ENCODE measurements at regions not wholly inside any gene's neighbourhood (a gene's known extent, or its start where the extent isn't known, plus 50 kb on each side); places are given as distances from the start of the nearest gene placed in this dataset.

DNA sequence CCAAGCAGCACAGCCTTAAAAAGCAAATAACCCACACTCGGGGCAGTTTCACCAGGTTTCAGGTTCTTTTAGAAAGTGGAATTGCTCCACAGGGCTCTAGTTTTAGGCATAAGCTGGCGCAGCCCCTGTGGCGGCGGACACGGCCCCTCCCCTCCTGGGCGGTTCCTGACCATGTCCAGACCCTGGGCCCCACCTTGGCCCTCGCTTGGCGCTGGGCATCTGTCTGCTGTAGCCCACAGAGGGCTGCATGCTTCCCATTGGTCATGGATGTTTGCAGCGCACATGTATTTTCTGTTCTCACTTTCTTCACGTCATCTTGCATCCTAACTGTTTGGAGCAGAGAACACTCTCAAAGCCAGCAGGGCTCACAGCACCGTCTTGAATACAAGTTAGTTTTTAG lies 244.3 kb downstream of the BRD1 start:
- Histone ChIP-seq H4K20me1 (ENCODE audit: insufficient read depth, low read length, poor library complexity, severe bottlenecking) (no peaks in the 10 kb centered on the region), H3K9me3 (ENCODE audit: insufficient read depth, low read depth, low read length) (peaks cover 5% of the 10 kb centered on the region; the same call in 1 of the 2 replicates), H3K4me1 (ENCODE audit: insufficient read depth, low read length, poor library complexity, severe bottlenecking) (no peaks in the 10 kb centered on the region), H3F3A (ENCODE audit: low read depth) (no peaks in the 10 kb centered on the region), H3K9me2 (replicated peaks; ENCODE audit: low read depth, low read length) (no peaks in the 10 kb centered on the region), H3K79me2 (ENCODE audit: insufficient read depth, low read length) (peaks cover 15% of the 10 kb centered on the region; the same call in 1 of the 2 replicates), H3K36me3 (ENCODE audit: insufficient read depth, low read length) (no peaks in the 10 kb centered on the region; the same call in 1 of the 2 replicates), H3K4me2 (ENCODE audit: low read depth, low read length, poor library complexity, severe bottlenecking) (no peak overlapping the region), H3K9ac (ENCODE audit: low read depth, low read length, poor library complexity, severe bottlenecking) (no peak overlapping the region), H3K4me3 (ENCODE audit: low read length, poor library complexity, severe bottlenecking) (no peak overlapping the region), H3K27me3 (ENCODE audit: insufficient read depth, low read length, poor library complexity, severe bottlenecking) (no peaks in the 10 kb centered on the region), H2AFZ (ENCODE audit: low read length) (no peak overlapping the region)
- TF ChIP-seq, protein P1, sequence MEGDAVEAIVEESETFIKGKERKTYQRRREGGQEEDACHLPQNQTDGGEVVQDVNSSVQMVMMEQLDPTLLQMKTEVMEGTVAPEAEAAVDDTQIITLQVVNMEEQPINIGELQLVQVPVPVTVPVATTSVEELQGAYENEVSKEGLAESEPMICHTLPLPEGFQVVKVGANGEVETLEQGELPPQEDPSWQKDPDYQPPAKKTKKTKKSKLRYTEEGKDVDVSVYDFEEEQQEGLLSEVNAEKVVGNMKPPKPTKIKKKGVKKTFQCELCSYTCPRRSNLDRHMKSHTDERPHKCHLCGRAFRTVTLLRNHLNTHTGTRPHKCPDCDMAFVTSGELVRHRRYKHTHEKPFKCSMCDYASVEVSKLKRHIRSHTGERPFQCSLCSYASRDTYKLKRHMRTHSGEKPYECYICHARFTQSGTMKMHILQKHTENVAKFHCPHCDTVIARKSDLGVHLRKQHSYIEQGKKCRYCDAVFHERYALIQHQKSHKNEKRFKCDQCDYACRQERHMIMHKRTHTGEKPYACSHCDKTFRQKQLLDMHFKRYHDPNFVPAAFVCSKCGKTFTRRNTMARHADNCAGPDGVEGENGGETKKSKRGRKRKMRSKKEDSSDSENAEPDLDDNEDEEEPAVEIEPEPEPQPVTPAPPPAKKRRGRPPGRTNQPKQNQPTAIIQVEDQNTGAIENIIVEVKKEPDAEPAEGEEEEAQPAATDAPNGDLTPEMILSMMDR (conservative IDR thresholded peaks at IDR 0.05; ENCODE audit: low read length) = no peak
- TF ChIP-seq EZH2phosphoT487 (IDR thresholded peaks at IDR 0.05; ENCODE audit: borderline replicate concordance) = no peak

DNA sequence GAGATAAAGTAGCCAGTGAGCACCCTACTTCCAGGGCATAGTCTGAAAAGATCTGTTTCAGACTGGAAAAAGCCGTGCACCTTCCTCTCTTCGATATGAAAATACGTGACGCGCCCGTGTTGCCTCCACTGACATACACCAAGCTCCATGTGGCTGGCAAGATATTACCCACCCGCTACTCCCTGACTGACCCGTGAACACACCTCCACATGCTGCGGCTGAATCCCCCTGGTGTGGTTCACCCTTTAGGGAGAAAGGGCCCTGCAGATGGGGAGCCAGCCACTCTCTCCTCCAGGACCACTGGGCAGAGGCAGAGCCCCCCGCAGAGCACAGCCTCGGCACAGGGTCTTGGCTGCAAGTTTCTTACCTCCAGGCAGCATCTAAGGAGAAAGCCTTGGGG lies 245.0 kb downstream of the BRD1 start:
- H2AFZ ChIP-seq (ENCODE audit: low read length) = no peak overlapping the region
- H3K36me3 ChIP-seq (ENCODE audit: insufficient read depth, low read length) = no peaks in the 10 kb centered on the region; the same call in 1 of the 2 replicates
- no peak overlapping the region for H3K4me3 ChIP-seq (ENCODE audit: low read length, poor library complexity, severe bottlenecking)
- H3K9me2 ChIP-seq (replicated peaks; ENCODE audit: low read depth, low read length) = no peaks in the 10 kb centered on the region
- no peaks in the 10 kb centered on the region for H3K27me3 ChIP-seq (ENCODE audit: insufficient read depth, low read length, poor library complexity, severe bottlenecking)
- peaks cover 5% of the 10 kb centered on the region; the same call in 1 of the 2 replicates for H3K9me3 ChIP-seq (ENCODE audit: insufficient read depth, low read depth, low read length)
- no peak overlapping the region for H3K4me2 ChIP-seq (ENCODE audit: low read depth, low read length, poor library complexity, severe bottlenecking)
- no peak for TF ChIP-seq EZH2phosphoT487 (IDR thresholded peaks at IDR 0.05; ENCODE audit: borderline replicate concordance)
- TF ChIP-seq, protein P1 (conservative IDR thresholded peaks at IDR 0.05; ENCODE audit: low read length) = no peak
- H4K20me1 ChIP-seq (ENCODE audit: insufficient read depth, low read length, poor library complexity, severe bottlenecking) = no peaks in the 10 kb centered on the region
- H3K79me2 ChIP-seq (ENCODE audit: insufficient read depth, low read length) = peaks cover 15% of the 10 kb centered on the region; the same call in 1 of the 2 replicates
- no peak overlapping the region for H3K9ac ChIP-seq (ENCODE audit: low read depth, low read length, poor library complexity, severe bottlenecking)
- no peaks in the 10 kb centered on the region for H3F3A ChIP-seq (ENCODE audit: low read depth)
- no peaks in the 10 kb centered on the region for H3K4me1 ChIP-seq (ENCODE audit: insufficient read depth, low read length, poor library complexity, severe bottlenecking)

DNA sequence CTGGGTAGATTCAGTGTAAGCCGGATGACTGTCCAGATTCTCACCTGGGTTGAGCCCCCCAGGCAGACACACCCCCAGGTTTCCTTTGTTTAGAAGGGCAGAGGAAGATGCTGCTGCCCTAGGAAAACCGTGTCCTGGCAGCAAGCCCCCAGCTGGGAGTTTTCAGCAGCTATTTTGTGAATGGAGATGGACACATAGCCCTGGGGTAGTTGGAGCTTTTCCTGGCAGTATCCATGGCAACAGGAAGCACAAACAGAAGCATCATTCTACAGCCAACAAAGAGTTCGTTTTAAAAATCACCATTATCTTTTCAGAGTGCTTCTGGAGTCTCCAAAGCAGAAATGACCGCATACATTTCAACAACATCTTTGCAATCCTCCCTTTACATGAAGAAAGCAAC lies 245.5 kb downstream of the BRD1 start:
- H3K4me2 ChIP-seq (ENCODE audit: low read depth, low read length, poor library complexity, severe bottlenecking) = no peak overlapping the region
- H3F3A ChIP-seq (ENCODE audit: low read depth) = no peaks in the 10 kb centered on the region
- no peaks in the 10 kb centered on the region for H3K4me1 ChIP-seq (ENCODE audit: insufficient read depth, low read length, poor library complexity, severe bottlenecking)
- no peak overlapping the region for H2AFZ ChIP-seq (ENCODE audit: low read length)
- H3K79me2 ChIP-seq (ENCODE audit: insufficient read depth, low read length) = peaks cover 15% of the 10 kb centered on the region; the same call in 1 of the 2 replicates
- no peak overlapping the region for H3K9ac ChIP-seq (ENCODE audit: low read depth, low read length, poor library complexity, severe bottlenecking)
- peaks cover 5% of the 10 kb centered on the region; the same call in 1 of the 2 replicates for H3K9me3 ChIP-seq (ENCODE audit: insufficient read depth, low read depth, low read length)
- no peaks in the 10 kb centered on the region for H3K9me2 ChIP-seq (replicated peaks; ENCODE audit: low read depth, low read length)
- no peaks in the 10 kb centered on the region; the same call in 1 of the 2 replicates for H3K36me3 ChIP-seq (ENCODE audit: insufficient read depth, low read length)
- TF ChIP-seq EZH2phosphoT487 (IDR thresholded peaks at IDR 0.05; ENCODE audit: borderline replicate concordance) = no peak
- TF ChIP-seq, protein P1 (conservative IDR thresholded peaks at IDR 0.05; ENCODE audit: low read length) = no peak
- H3K27me3 ChIP-seq (ENCODE audit: insufficient read depth, low read length, poor library complexity, severe bottlenecking) = no peaks in the 10 kb centered on the region
- H3K4me3 ChIP-seq (ENCODE audit: low read length, poor library complexity, severe bottlenecking) = no peak overlapping the region
- H4K20me1 ChIP-seq (ENCODE audit: insufficient read depth, low read length, poor library complexity, severe bottlenecking) = no peaks in the 10 kb centered on the region
